Gastrocnemius medialis (tissue), 4 donors: ENCODE measurements at regions not wholly inside any gene's neighbourhood (a gene's known extent, or its start where the extent isn't known, plus 50 kb on each side); places are given as distances from the start of the nearest gene placed in this dataset.

ENCODE experiments used
- ATAC-seq, 2 donors: fragments of 150-250 bp; one replicate each; pipeline ENCODE4 v1.9.1; 2016
- DNase-seq, 2 donors: peaks; one replicate each; pipeline ENCODE4 v3.0.0-alpha.2; 2019
- H3K27ac ChIP-seq, 4 donors: fragments of 200-600 bp; sonication (generic); 1 replicate in 1 of 4; 2 replicates in 3 of 4; pipeline ENCODE4 v1.5.1; 2016 to 2018; ENCODE audit warnings: mild to moderate bottlenecking in 2 of 4, moderate library complexity in 1 of 4
- H3K27me3 ChIP-seq, 3 donors: fragments of 200-600 bp; sonication (generic) in 2 of 3; 1 replicate in 1 of 3; 2 replicates in 2 of 3; pipeline versions ENCODE4 v1.5.1 to v1.6.0; 2016 to 2019; ENCODE audit warnings: mild to moderate bottlenecking in 1 of 3, moderate library complexity in 1 of 3
- H3K36me3 ChIP-seq, 2 donors: fragments of 200-600 bp; sonication (generic) in 1 of 2; one replicate each; pipeline ENCODE4 v1.5.1; 2017 to 2018
- H3K4me1 ChIP-seq, 2 donors: fragments of 200-600 bp; sonication (generic) in 1 of 2; one replicate each; pipeline ENCODE4 v1.5.1; 2016 to 2017; ENCODE audit warnings: mild to moderate bottlenecking in 2 of 2
- H3K4me3 ChIP-seq, 4 donors: fragments of 200-600 bp; sonication (generic) in 3 of 4; 1 replicate in 1 of 4; 2 replicates in 3 of 4; pipeline ENCODE4 v1.5.1; 2016 to 2019; ENCODE audit warnings: mild to moderate bottlenecking in 2 of 4
- H3K9me3 ChIP-seq, 3 donors: fragments of 200-600 bp; sonication (generic) in 2 of 3; 1 replicate in 1 of 3; 2 replicates in 2 of 3; pipeline ENCODE4 v1.5.1; 2016 to 2019
- CTCF ChIP-seq, 5 experiments: fragments of 450-650 bp in 3 of 5; fragments of 200-600 bp in 2 of 5; sonication (generic) in 2 of 5; IDR thresholded peaks in 4 of 5; conservative IDR thresholded peaks in 1 of 5; 1 replicate in 4 of 5; 2 replicates in 1 of 5; pipeline ENCODE4 v1.5.1; 2016 to 2019; ENCODE audit warnings: antibody characterized with exemption in 5 of 5, mild to moderate bottlenecking in 3 of 5, moderate library complexity in 3 of 5
- POLR2A ChIP-seq, 2 donors: fragments of 450-650 bp; IDR thresholded peaks; one replicate each; pipeline ENCODE4 v1.6.1; 2017; ENCODE audit warnings: antibody characterized with exemption in 2 of 2, mild to moderate bottlenecking in 2 of 2, moderate library complexity in 2 of 2
- in situ Hi-C, 4 donors: fragments of 200-750 bp; cut with MboI; loops; one replicate each; pipeline versions ENCODE4 v1.15.0 to v1.8.0; 2017; ENCODE audit warnings: low sequenced_read_pairs in 4 of 4
- intact Hi-C: fragments of 100-400 bp; cut with DNase I; formaldehyde crosslinking; loops from one replicate; pipeline ENCODE4 v1.15.1; 2023; ENCODE audit warnings: low total_unique reads

- no peak overlapping the region for H3K4me3 ChIP-seq
- ATAC-seq (no peak), DNase-seq (no peak)
- no peaks in the 10 kb centered on the region for H3K36me3 ChIP-seq
- no peaks in the 10 kb centered on the region for H3K27me3 ChIP-seq
- in situ Hi-C loops (no loop called here), intact Hi-C loops (no loop called here)
- no peak overlapping the region for H3K27ac ChIP-seq
- H3K4me1 ChIP-seq, result no peaks in the 10 kb centered on the region
- H3K9me3 ChIP-seq, result no peaks in the 10 kb centered on the region
- TF ChIP-seq CTCF (IDR thresholded peaks at IDR 0.05 in 4 of 5, conservative IDR thresholded peaks at IDR 0.05 in 1 of 5) (no peak), POLR2A (IDR thresholded peaks at IDR 0.05) (no peak)
Observed at GRCh38 chr1:14323568-14324247, 274.8 kb upstream of the KAZN start.

- in situ Hi-C loops (no loop called here), intact Hi-C loops (no loop called here)
- Histone ChIP-seq H3K4me3 (no peak overlapping the region), H3K36me3 (no peaks in the 10 kb centered on the region), H3K27me3 (no peaks in the 10 kb centered on the region), H3K9me3 (no peaks in the 10 kb centered on the region), H3K27ac (no peak overlapping the region), H3K4me1 (no peaks in the 10 kb centered on the region)
- no peak for ATAC-seq
- no peak for TF ChIP-seq CTCF (IDR thresholded peaks at IDR 0.05 in 4 of 5, conservative IDR thresholded peaks at IDR 0.05 in 1 of 5)
- no peak for TF ChIP-seq POLR2A (IDR thresholded peaks at IDR 0.05)
- no peak for DNase-seq
Observed at GRCh38 chr1:14324248-14324630, 274.2 kb upstream of the KAZN start.

DNA sequence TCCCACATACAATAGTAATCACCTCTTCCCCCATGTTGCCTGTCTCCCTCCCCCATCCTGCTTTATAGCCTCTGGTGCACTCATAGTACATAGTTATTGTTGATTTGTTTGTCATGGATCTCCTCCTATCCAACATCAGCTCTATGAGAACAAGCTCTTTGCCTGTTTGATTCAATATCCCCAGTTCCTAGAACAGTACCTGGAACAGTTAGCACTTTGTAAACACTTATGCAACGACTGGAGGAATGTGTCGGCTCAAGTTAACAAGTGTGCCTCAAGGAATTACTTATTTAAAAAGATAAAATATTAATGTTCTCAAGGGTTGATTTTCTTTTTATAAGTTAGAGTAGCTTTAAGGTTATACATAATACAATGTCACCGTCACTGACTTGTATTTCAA lies 271.6 kb upstream of the KAZN start:
- H3K27me3 ChIP-seq, result no peaks in the 10 kb centered on the region
- no peaks in the 10 kb centered on the region for H3K9me3 ChIP-seq
- ATAC-seq (no peak), DNase-seq (no peak)
- H3K27ac ChIP-seq, result no peak overlapping the region
- TF ChIP-seq POLR2A (IDR thresholded peaks at IDR 0.05) (no peak), CTCF (IDR thresholded peaks at IDR 0.05 in 4 of 5, conservative IDR thresholded peaks at IDR 0.05 in 1 of 5) (no peak)
- H3K4me3 ChIP-seq, result no peak overlapping the region
- H3K4me1 ChIP-seq, result no peaks in the 10 kb centered on the region
- in situ Hi-C loops, result no loop called here
- intact Hi-C loops, result no loop called here
- no peaks in the 10 kb centered on the region for H3K36me3 ChIP-seq

DNA sequence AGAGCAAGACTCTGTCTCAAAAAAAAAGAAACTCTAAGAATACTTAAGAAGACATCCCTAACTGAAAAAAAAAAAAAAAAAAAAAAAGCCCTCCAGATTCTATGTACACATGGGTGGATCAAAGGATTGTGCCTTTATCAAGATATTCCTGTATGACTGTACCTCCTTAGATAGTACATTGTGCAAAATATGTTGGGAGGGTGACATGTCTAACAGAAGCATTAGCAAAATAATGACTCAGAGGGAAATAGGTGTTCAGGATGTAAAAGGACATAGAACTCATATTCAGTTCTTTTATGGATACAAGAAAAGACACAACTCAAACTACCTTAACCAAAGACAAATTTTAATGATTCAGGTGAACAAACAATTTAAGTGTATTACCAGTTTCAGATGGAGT lies 269.8 kb upstream of the KAZN start:
- in situ Hi-C loops (no loop called here), intact Hi-C loops (no loop called here)

More for the DNA sequence above, 269.8 kb upstream of the KAZN start:
- ATAC-seq, result no peak
- no peak for DNase-seq
- Histone ChIP-seq H3K27ac (no peak overlapping the region), H3K27me3 (no peaks in the 10 kb centered on the region), H3K9me3 (no peaks in the 10 kb centered on the region), H3K36me3 (no peaks in the 10 kb centered on the region), H3K4me3 (no peak overlapping the region), H3K4me1 (no peaks in the 10 kb centered on the region)
- TF ChIP-seq CTCF (IDR thresholded peaks at IDR 0.05 in 4 of 5, conservative IDR thresholded peaks at IDR 0.05 in 1 of 5), result no peak
- TF ChIP-seq POLR2A (IDR thresholded peaks at IDR 0.05), result no peak
